Caco-2 (cell line): ENCODE measurements at regions not wholly inside any gene's neighbourhood (a gene's known extent, or its start where the extent isn't known, plus 50 kb on each side); places are given as distances from the start of the nearest gene placed in this dataset.
"Not testable (repeated sequence)": the region's sequence is repeated elsewhere in the genome, so short reads cannot be mapped to it uniquely, and the experiment has no call there.

Experiments
- BruUV-seq: library from RNA; stranded (reverse); fragments of 400-500 nt; replicated peaks from 2 replicates; lab custom pipeline; 2021; lab: Mats Ljungman, UMichigan
- CTCF ChIA-PET: fragments of 300-600 bp; sonication (Branson Sonifier 250); formaldehyde crosslinking; loops from one replicate; lab custom pipeline; 2022; ENCODE audit warnings: antibody characterized with exemption; lab: Charles Lee
- POLR2A ChIA-PET: fragments of 300-600 bp; sonication (Branson Sonifier 250); formaldehyde crosslinking; loops from one replicate; lab custom pipeline; 2022; ENCODE audit warnings: antibody characterized with exemption; lab: Charles Lee
- DNase-seq, 2 experiments: peaks; one replicate each; pipeline versions ENCODE4 v3.0.0 to v3.0.0-alpha.2; 2020 to 2022
- H3K27me3 ChIP-seq: replicated peaks from 2 replicates; pipeline ENCODE4 v1.6.0; 2011; ENCODE audit warnings: low read length; ENCODE audit not compliant: control insufficient read depth, insufficient read depth
- H3K36me3 ChIP-seq: 2 replicates; pipeline ENCODE4 v1.5.1; 2011; ENCODE audit warnings: low read length; ENCODE audit not compliant: control insufficient read depth, insufficient read depth
- H3K4me1 ChIP-seq: fragments of 250-450 bp; sonication (Bioruptor Pico); 2 replicates; pipeline ENCODE4 v1.5.1; 2020; ENCODE audit warnings: mild to moderate bottlenecking
- H3K4me3 ChIP-seq: 2 replicates; pipeline ENCODE4 v1.5.1; 2011; ENCODE audit warnings: low read depth, mild to moderate bottlenecking, control low read depth, low read length
- H3K9me3 ChIP-seq: fragments of 250-450 bp; sonication (Bioruptor Pico); 2 replicates; pipeline ENCODE4 v1.5.1; 2020; ENCODE audit warnings: mild to moderate bottlenecking, moderate library complexity
- H3K27ac Mint-ChIP-seq: one replicate; pipeline ENCODE4 v1.8.0; 2022; ENCODE audit warnings: mixed read lengths; ENCODE audit not compliant: unreplicated experiment
- H3K27me3 Mint-ChIP-seq: one replicate; pipeline ENCODE4 v1.8.0; 2022; ENCODE audit warnings: mixed read lengths; ENCODE audit not compliant: insufficient read depth, unreplicated experiment
- H3K36me3 Mint-ChIP-seq: one replicate; pipeline ENCODE4 v1.8.0; 2022; ENCODE audit warnings: mild to moderate bottlenecking, mixed read lengths; ENCODE audit not compliant: insufficient read depth, unreplicated experiment
- H3K4me1 Mint-ChIP-seq: one replicate; pipeline ENCODE4 v1.8.0; 2022; ENCODE audit warnings: low read depth, mixed read lengths; ENCODE audit not compliant: unreplicated experiment
- H3K4me3 Mint-ChIP-seq: one replicate; pipeline ENCODE4 v1.8.0; 2022; ENCODE audit warnings: mild to moderate bottlenecking, moderate library complexity, mixed read lengths; ENCODE audit not compliant: unreplicated experiment
- H3K9me3 Mint-ChIP-seq: one replicate; pipeline ENCODE4 v1.8.0; 2022; ENCODE audit warnings: mixed read lengths; ENCODE audit not compliant: unreplicated experiment
- intact Hi-C: fragments of 100-400 bp; cut with micrococcal nuclease; formaldehyde crosslinking; loops from one replicate; pipeline ENCODE4 v1.10.0; 2022; ENCODE audit not compliant: unreplicated experiment
- TF ChIP-seq, protein P1 (sequence below), 2 experiments: fragments of 200-600 bp in 1 of 2; IDR thresholded peaks; 1 replicate in 1 of 2; 2 replicates in 1 of 2; pipeline versions ENCODE4 v1.5.1 to v1.8.0; 2011 to 2022; ENCODE audit warnings: antibody characterized with exemption in 1 of 2, control low read depth in 1 of 2, inconsistent platforms in 1 of 2, low read depth in 1 of 2, low read length in 1 of 2, mild to moderate bottlenecking in 1 of 2, moderate library complexity in 1 of 2; ENCODE audit not compliant: insufficient read depth in 1 of 2, severe bottlenecking in 1 of 2, unreplicated experiment in 1 of 2

DNA sequence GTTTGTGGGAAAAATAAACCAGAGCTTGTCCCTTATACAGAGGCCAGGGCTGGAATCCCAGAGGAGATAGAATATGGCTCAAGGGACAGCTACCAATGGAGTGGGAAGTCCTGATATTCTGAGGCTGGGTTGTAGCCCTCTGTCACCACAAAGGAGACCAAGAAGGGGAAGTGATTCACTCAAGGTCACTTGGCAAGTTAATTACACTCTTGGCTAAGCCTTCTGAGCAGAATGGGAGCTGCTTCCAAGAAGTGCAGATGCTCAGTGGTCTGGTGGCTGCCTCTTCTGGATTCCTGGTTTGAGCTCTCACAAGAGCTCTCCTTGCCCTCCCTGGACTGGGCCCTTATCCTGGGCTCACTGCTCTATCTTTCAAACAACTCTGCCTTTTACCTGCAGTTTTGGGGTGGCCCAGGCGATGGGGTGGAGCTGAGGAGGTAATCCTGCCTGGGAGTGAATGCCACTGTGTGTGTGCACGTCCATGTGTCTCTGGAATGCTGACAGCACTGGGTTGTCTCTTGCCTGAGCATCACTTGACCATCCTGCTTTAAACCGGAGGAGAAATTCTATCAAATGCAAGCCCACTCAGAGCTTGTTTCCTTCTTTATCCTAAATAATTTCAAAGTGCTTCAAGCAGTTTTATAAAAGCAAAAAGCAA, 168.2 kb downstream of the KCNS3 start:
- no peak for DNase-seq
- Histone ChIP-seq H3K9me3 (no peaks in the 10 kb centered on the region), H3K36me3 (no peaks in the 10 kb centered on the region), H3K4me3 (no peak overlapping the region), H3K27me3 (no peaks in the 10 kb centered on the region), H3K4me1 (no peaks in the 10 kb centered on the region)
- Mint-ChIP-seq H3K4me1 (peaks cover 8% of the 10 kb centered on the region), H3K9me3 (peaks cover 11% of the 10 kb centered on the region), H3K4me3 (no peak overlapping the region), H3K36me3 (no peaks in the 10 kb centered on the region), H3K27ac (no peak overlapping the region), H3K27me3 (peaks cover 6% of the 10 kb centered on the region)
- TF ChIP-seq, protein P1, sequence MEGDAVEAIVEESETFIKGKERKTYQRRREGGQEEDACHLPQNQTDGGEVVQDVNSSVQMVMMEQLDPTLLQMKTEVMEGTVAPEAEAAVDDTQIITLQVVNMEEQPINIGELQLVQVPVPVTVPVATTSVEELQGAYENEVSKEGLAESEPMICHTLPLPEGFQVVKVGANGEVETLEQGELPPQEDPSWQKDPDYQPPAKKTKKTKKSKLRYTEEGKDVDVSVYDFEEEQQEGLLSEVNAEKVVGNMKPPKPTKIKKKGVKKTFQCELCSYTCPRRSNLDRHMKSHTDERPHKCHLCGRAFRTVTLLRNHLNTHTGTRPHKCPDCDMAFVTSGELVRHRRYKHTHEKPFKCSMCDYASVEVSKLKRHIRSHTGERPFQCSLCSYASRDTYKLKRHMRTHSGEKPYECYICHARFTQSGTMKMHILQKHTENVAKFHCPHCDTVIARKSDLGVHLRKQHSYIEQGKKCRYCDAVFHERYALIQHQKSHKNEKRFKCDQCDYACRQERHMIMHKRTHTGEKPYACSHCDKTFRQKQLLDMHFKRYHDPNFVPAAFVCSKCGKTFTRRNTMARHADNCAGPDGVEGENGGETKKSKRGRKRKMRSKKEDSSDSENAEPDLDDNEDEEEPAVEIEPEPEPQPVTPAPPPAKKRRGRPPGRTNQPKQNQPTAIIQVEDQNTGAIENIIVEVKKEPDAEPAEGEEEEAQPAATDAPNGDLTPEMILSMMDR (IDR thresholded peaks at IDR 0.05; ENCODE audit: insufficient read depth in 1 of 2, low read depth in 1 of 2, low read length in 1 of 2, severe bottlenecking in 1 of 2, unreplicated experiment in 1 of 2): no peak
- no TSS peak for BruUV-seq
- intact Hi-C loops: no loop called here
- ChIA-PET POLR2A (no interaction called here), CTCF (no interaction called here)

DNA sequence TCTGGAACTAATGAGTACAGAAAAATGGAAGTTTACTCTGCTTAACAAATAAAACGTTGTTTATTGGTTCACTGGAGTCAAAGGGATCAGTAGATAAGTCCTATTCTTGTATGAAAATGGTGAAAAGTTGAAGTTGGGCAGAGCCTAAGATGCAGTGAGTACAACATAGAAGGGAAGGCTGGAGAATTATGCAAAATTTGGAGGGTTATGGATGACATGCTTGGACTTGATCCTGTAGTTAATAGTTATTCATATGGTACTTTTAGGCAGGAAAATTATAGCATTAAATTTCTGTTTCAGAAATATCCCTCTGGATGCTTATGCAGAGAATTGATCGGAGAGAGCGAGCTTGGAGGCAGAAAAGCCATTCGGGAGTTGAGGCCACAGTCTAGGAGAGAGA, 167.6 kb downstream of the KCNS3 start:
- Mint-ChIP-seq H3K4me3 (no peak overlapping the region), H3K27me3 (peaks cover 6% of the 10 kb centered on the region), H3K9me3 (peaks cover 11% of the 10 kb centered on the region), H3K4me1 (peaks cover 8% of the 10 kb centered on the region), H3K36me3 (no peaks in the 10 kb centered on the region), H3K27ac (no peak overlapping the region)
- TF ChIP-seq, protein P1 (IDR thresholded peaks at IDR 0.05; ENCODE audit: insufficient read depth in 1 of 2, low read depth in 1 of 2, low read length in 1 of 2, severe bottlenecking in 1 of 2, unreplicated experiment in 1 of 2): no peak
- H3K36me3 ChIP-seq: no peaks in the 10 kb centered on the region
- no peaks in the 10 kb centered on the region for H3K4me1 ChIP-seq
- DNase-seq: no peak
- POLR2A ChIA-PET: no interaction called here
- no peaks in the 10 kb centered on the region for H3K27me3 ChIP-seq
- CTCF ChIA-PET: no interaction called here
- no TSS peak for BruUV-seq
- H3K9me3 ChIP-seq: no peaks in the 10 kb centered on the region; the same call in 1 of the 2 replicates
- intact Hi-C loops: no loop called here
- H3K4me3 ChIP-seq: no peak overlapping the region

DNA sequence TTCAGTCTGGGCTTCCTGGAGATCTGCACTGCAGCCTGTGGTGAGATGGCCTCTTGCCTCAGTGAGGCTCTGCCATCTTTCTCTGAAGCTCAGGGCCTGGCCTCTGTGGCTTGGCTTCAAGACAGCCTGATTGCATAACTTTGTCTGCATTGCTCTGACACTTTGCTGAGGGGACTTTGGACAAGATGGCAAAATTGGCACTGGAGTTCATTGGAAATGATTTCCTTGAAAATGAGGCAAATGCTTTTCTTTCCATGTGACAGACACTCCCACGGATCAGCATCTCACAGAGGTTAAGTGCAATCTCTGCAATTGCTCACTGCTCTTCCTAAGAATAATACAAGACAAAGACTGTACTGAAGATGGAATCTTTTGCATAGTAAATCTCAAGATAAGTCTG, 166.8 kb downstream of the KCNS3 start:
- DNase-seq: no peak
- CTCF ChIA-PET: no interaction called here
- POLR2A ChIA-PET: no interaction called here
- H3K27ac Mint-ChIP-seq: no peak overlapping the region
- Histone ChIP-seq H3K4me3 (no peak overlapping the region), H3K9me3 (no peaks in the 10 kb centered on the region; the same call in 1 of the 2 replicates), H3K4me1 (no peaks in the 10 kb centered on the region), H3K27me3 (no peaks in the 10 kb centered on the region), H3K36me3 (no peaks in the 10 kb centered on the region)
- no TSS peak for BruUV-seq
- no peak overlapping the region for H3K4me3 Mint-ChIP-seq
- peaks cover 6% of the 10 kb centered on the region for H3K27me3 Mint-ChIP-seq
- H3K4me1 Mint-ChIP-seq: peaks cover 8% of the 10 kb centered on the region
- intact Hi-C loops: no loop called here
- TF ChIP-seq, protein P1 (IDR thresholded peaks at IDR 0.05; ENCODE audit: insufficient read depth in 1 of 2, low read depth in 1 of 2, low read length in 1 of 2, severe bottlenecking in 1 of 2, unreplicated experiment in 1 of 2): no peak
- no peaks in the 10 kb centered on the region for H3K36me3 Mint-ChIP-seq
- peaks cover 11% of the 10 kb centered on the region for H3K9me3 Mint-ChIP-seq

DNA sequence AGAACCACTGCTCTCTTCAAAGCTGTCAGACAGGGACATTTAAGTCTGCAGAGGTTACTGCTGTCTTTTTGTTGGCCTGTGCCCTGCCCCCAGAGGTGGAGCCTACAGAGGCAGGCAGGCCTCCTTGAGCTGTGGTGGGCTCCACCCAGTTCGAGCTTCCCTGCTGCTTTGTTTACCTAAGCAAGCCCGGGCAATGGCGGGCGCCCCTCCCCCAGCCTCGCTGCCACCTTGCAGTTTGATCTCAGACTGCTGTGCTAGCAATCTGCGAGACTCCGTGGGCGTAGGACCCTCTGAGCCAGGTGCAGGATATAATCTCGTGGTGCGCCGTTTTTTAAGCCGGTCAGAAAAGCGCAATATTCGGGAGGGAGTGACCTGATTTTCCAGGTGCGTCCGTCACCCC, 138.9 kb downstream of the KCNS3 start:
- H3K4me3 ChIP-seq, DNase-seq, H3K27ac Mint-ChIP-seq, H3K36me3 Mint-ChIP-seq, POLR2A ChIA-PET, H3K4me1 ChIP-seq, H3K27me3 ChIP-seq, H3K4me1 Mint-ChIP-seq, H3K27me3 Mint-ChIP-seq, H3K4me3 Mint-ChIP-seq, H3K36me3 ChIP-seq, BruUV-seq, CTCF ChIA-PET, H3K9me3 ChIP-seq, intact Hi-C loops: not testable (repeated sequence)
- peaks cover 31% of the 10 kb centered on the region for H3K9me3 Mint-ChIP-seq
